HG02678 (cell line): ENCODE measurements at regions not wholly inside any gene's neighbourhood (a gene's known extent, or its start where the extent isn't known, plus 50 kb on each side); places are given as distances from the start of the nearest gene placed in this dataset.
"Not testable (repeated sequence)": the region's sequence is repeated elsewhere in the genome, so short reads cannot be mapped to it uniquely, and the experiment has no call there.

Source experiments
- ATAC-seq: cut with Tn5 transposase; IDR thresholded peaks from one replicate; pipeline ENCODE4 v1.9.1; 2021; ENCODE audit warnings: mild to moderate bottlenecking, moderate library complexity; ENCODE audit not compliant: unreplicated experiment

- no peak for ATAC-seq
These were observed 84.3 kb upstream of the HAND1 start for GRCh38 chr5:154562244-154562880.

GRCh38 chr5:154559398-154560276 lies 81.6 kb upstream of the HAND1 start:
- ATAC-seq = no peak

GRCh38 chr5:154557548-154557947 lies 79.5 kb upstream of the HAND1 start:
- no peak for ATAC-seq

GRCh38 chr5:154547551-154547950 lies 69.5 kb upstream of the HAND1 start:
- no peak for ATAC-seq

- no peak for ATAC-seq
These were observed 68.7 kb upstream of the HAND1 start for GRCh38 chr5:154546719-154547118.

- no peak for ATAC-seq
These were observed 66.6 kb upstream of the HAND1 start for GRCh38 chr5:154544646-154545045.

GRCh38 chr5:154543380-154543779 lies 65.4 kb upstream of the HAND1 start:
- no peak for ATAC-seq

GRCh38 chr5:154542581-154542980 lies 64.6 kb upstream of the HAND1 start:
- ATAC-seq = no peak

GRCh38 chr5:154542000-154542399 lies 64.0 kb upstream of the HAND1 start:
- ATAC-seq = no peak

- ATAC-seq = no peak
These were observed 63.5 kb upstream of the HAND1 start for GRCh38 chr5:154541553-154541952.

- ATAC-seq = no peak
These were observed 62.6 kb upstream of the HAND1 start for GRCh38 chr5:154540600-154540999.

GRCh38 chr5:154538492-154538891 lies 60.5 kb upstream of the HAND1 start:
- ATAC-seq = no peak

- ATAC-seq = not testable (repeated sequence)
These were observed 58.4 kb upstream of the HAND1 start for GRCh38 chr5:154536439-154536838.

GRCh38 chr5:154535535-154535934 lies 57.5 kb upstream of the HAND1 start:
- ATAC-seq = no peak

GRCh38 chr5:154534457-154535050 lies 56.5 kb upstream of the HAND1 start:
- ATAC-seq = no peak

GRCh38 chr5:154529282-154529681 lies 51.3 kb upstream of the HAND1 start:
- ATAC-seq = no peak

- ATAC-seq = no peak
These were observed 50.1 kb upstream of the HAND1 start for GRCh38 chr5:154528005-154528594.
